Skeletal muscle cell (primary cell): ENCODE measurements at regions not wholly inside any gene's neighbourhood (a gene's known extent, or its start where the extent isn't known, plus 50 kb on each side); places are given as distances from the start of the nearest gene placed in this dataset.
"Not testable (repeated sequence)": the region's sequence is repeated elsewhere in the genome, so short reads cannot be mapped to it uniquely, and the experiment has no call there.

Experiments
- DNase-seq: peaks from one replicate; pipeline ENCODE4 v3.0.0-alpha.2; 2010; ENCODE audit warnings: low read depth
- H3K4me3 ChIP-seq: 2 replicates; pipeline ENCODE4 v1.5.1; 2011; ENCODE audit warnings: low read depth, mild to moderate bottlenecking, control low read depth, low read length, moderate library complexity

DNA sequence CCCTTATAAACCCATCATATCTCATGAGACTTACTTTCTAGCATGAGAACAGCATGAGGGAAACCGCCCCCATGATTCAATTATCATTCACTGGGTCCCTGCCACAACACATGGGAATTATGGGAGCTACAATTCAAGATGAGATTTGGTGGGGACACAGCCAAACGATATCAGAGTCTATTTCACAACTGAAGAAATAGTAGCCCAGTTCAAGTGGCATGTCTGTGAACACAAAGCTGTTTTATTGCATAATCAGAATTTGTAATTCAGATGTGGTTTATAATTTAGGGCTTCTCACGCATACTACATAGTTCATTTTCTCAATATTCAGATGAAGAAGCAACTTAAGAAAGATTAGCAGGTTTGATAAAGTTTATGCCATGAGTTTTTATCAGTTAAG, 1188.0 kb upstream of the ALCAM start:
- DNase-seq = no peak
- H3K4me3 ChIP-seq = no peak overlapping the region

GRCh38 chr3:104180906-104181305, 1185.8 kb upstream of the ALCAM start:
- no peak overlapping the region for H3K4me3 ChIP-seq
- no peak for DNase-seq

DNA sequence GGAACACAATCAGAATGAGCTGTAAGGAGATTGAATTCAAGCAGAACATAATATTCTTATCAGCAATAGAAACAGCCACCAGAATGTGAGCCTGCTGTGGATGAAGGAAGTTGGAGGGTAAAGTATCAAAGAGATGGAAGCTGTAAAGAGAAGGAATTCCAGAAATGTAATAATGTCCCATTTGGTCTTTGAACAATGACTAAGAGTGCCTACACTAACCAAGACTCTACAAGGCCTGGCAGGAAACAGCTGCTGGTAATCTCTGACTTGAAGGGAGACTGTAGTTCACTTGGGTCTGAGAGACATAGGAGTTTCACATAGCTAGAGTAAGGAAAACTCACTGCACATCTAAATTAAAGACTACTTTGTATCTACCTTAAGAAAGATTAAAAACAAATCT, 1176.0 kb upstream of the ALCAM start:
- DNase-seq = no peak
- H3K4me3 ChIP-seq = no peak overlapping the region

- DNase-seq = no peak
- no peak overlapping the region for H3K4me3 ChIP-seq
Measured at GRCh38 chr3:104198131-104198530, 1168.6 kb upstream of the ALCAM start.

DNA sequence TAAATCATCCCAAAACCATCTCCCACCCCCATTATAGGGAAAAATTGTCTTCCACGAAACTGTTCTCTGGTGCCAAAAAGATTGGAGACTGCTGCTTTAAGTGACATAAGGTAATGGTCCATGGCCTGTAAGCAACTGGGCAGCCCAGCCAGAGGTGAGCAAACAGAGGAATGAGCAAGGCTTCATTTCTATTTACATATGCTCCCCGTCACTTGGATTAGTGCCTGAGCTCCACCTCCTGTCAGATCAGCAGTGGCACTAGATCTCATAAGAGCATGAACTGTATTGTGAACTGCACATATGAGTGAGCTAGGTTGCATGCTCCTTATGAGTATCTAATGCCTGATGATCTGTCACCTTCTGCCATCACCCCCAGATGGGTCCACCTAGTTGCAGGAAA, 1159.8 kb upstream of the ALCAM start:
- no peak for DNase-seq
- H3K4me3 ChIP-seq = no peak overlapping the region

- DNase-seq = no peak
- no peak overlapping the region for H3K4me3 ChIP-seq
Measured at GRCh38 chr3:104214277-104214676, 1152.4 kb upstream of the ALCAM start.

DNA sequence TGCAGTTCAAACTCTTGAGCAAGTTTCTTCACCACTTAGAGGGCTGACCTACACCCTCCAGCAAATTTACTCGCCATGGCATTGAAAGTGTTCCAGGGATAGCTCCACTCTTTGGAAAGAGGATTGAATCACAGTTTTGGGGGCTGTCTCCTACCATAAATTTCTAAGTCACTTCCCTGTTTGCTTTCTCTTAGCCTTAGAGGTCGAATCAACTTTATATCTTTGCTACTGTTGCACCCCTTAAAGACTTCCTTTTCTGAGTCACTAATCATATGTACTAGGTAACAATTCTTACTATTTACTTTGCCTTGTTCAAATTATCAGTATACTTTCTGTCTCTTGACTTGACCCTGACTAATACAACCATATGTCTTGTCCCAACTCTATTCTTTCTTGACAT, 1151.8 kb upstream of the ALCAM start:
- DNase-seq = no peak
- H3K4me3 ChIP-seq = no peak overlapping the region

GRCh38 chr3:104219046-104219445, 1147.7 kb upstream of the ALCAM start:
- H3K4me3 ChIP-seq, DNase-seq: not testable (repeated sequence)

- no peak for DNase-seq
- no peak overlapping the region for H3K4me3 ChIP-seq
Measured at GRCh38 chr3:104234442-104235194, 1132.1 kb upstream of the ALCAM start.

DNA sequence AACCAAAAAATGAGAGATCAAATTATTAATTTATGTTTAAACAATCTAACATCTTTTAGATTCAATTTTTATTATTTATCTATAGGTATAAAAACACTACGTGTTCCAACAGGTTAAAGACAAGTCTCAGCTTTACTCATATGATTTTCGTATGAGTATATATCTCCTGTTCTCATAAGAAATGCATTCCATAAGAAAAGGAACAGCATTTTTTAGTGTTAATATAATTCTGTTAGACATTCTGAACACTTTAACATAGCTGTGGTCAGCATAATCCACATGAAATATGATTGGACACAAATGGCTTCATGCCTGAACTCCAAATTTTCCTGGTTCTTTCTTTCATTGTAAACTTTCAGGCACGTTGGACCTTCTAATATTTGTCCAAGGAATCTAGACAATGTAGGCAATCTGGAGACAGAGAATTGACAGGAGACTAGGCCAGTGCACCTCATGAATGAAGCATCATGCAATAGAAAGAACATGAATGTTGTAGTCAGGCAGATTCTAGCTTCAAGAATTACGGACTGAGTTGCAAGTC, 1122.0 kb upstream of the ALCAM start:
- no peak overlapping the region for H3K4me3 ChIP-seq
- DNase-seq = no peak

- H3K4me3 ChIP-seq = no peak overlapping the region
- no peak for DNase-seq
Measured at GRCh38 chr3:104245261-104245660, 1121.4 kb upstream of the ALCAM start.

DNA sequence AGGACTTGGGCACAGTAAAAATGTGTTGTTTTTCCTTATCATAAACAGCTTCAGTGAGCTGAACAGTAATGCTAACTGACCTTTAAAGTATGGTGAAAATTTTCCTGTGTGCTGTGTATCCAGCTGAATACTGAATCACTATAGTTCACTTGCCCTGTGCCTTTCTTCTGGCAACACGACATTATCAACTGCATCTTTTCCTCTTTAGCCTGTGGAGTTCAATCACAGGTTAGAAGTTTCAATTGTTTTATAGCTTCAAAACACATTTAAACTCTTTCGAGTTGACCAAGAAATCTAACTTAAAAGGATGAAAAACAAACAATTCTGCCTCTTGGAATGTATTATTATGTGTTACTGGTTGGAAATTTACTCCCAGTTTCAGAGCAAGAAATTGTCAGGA, 1120.7 kb upstream of the ALCAM start:
- H3K4me3 ChIP-seq = no peak overlapping the region
- DNase-seq = no peak

DNA sequence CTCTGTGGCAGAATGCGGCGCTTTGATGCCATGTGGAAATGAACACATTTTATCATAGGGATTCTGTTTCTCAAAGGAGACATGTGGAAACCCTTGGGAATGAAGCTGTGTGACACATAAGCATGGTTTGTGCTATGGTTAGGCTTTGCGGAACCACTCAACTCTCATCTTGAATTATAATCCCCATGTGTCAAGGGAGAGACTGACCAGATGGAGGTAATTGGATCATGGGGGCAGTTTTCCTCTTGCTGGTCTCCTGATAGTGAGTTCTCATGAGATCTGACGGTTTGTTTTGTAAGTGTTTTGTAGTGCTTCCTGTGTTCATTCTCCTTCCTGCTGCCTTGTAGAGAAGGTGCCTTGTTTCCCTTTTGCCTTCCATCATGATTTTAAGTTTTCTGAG, 1109.2 kb upstream of the ALCAM start:
- H3K4me3 ChIP-seq = no peak overlapping the region
- no peak for DNase-seq

- H3K4me3 ChIP-seq = no peak overlapping the region
- DNase-seq = no peak
Measured at GRCh38 chr3:104263477-104263876, 1103.2 kb upstream of the ALCAM start.

GRCh38 chr3:104266219-104266618, 1100.5 kb upstream of the ALCAM start:
- DNase-seq, H3K4me3 ChIP-seq: not testable (repeated sequence)

- DNase-seq = no peak
- no peak overlapping the region for H3K4me3 ChIP-seq
Measured at GRCh38 chr3:104269771-104270170, 1096.9 kb upstream of the ALCAM start.

DNA sequence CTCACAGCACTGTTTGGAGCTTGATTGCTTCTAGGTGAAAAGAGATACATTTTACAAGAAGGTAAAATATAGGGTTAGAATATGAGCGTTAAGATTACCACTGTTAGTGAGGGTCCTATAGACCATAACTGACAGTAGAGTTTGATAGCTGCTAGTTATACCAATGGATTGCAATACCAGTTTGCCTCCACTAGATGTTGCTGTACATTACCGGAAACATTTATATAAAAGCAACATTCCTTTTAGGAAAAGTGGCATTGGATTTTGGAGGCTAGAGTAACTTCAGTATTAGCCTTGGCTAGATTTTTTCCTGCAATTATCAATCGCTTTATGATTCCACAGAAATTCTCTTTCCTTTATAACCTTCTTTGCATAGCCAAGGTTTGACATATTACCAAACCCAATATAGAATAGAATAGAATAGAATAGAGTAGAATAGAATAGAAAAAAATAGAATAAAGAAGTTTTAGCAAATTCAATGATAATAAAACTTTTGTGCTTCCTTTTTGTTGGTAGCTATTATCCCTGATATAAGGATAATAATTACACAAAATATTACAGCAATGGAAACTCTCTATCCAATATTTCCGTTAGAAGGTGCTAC, 1093.6 kb upstream of the ALCAM start:
- peak; percentile 6 for DNase-seq
- no peak overlapping the region for H3K4me3 ChIP-seq

- DNase-seq = no peak
- no peak overlapping the region for H3K4me3 ChIP-seq
Measured at GRCh38 chr3:104275199-104275598, 1091.5 kb upstream of the ALCAM start.

GRCh38 chr3:104279617-104280016, 1087.1 kb upstream of the ALCAM start:
- H3K4me3 ChIP-seq = peak overlapping the region; percentile 5
- peak; percentile 22 for DNase-seq

DNA sequence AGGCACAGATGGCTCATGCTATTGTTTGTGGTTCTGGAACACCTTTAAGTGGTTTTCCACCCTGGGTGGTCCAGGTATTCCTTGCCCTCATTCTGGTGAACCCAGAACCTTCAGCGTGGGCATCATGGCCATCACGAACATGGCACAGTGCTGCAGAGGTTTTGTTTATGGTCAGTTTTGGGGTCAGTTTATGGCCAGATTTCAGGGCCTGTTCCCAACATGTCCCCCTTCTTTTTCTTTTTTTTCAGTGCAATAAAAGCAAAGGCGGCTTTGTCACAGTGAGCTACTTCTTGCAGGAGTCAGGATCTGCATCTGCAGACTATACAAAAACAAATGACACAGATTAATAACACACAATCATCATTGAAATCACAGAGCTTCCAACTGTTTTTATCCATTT, 1085.0 kb upstream of the ALCAM start:
- DNase-seq = no peak
- no peak overlapping the region for H3K4me3 ChIP-seq

DNA sequence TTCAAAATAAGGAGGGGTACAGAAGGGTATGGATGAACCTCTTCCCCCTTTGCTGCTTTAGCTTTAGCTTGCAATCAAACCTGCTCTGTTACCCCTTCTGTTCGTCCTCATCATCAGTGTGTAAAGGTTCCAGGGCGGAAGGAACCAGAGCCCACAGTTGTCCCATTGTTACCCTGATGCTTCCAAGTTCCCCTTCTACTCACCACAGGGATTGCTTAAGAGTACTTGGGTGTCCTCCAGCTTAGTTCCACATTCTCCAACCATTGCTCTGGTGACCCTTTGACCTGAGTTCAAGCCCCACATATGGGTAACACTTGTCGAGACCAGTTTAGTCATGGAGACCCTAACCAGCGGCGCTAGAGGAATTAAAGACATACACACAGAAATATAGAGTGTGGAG, 1080.1 kb upstream of the ALCAM start:
- no peak for DNase-seq
- H3K4me3 ChIP-seq = no peak overlapping the region
